ENCODE measurements at regions not wholly inside any gene's neighbourhood (a gene's known extent, or its start where the extent isn't known, plus 50 kb on each side); places are given as distances from the start of the nearest gene placed in this dataset.

GRCh38 chrX:139209342-139209741, 321.2 kb upstream of the F9 start:
- no peak overlapping the region for H3K4me2 ChIP-seq (ENCODE audit: insufficient read depth, insufficient read length, low read length)
- no peak overlapping the region for H3K56ac ChIP-seq (ENCODE audit: insufficient read length, low read depth, low read length)
- H4K5ac ChIP-seq (ENCODE audit: insufficient read length, low read depth, low read length), result no peak overlapping the region
- no peak overlapping the region for H2BK15ac ChIP-seq (ENCODE audit: low read depth, low read length)
- H3T11ph ChIP-seq (ENCODE audit: low read length), result no peak overlapping the region
- no peak overlapping the region for H3K27ac ChIP-seq (ENCODE audit: insufficient read length, low read depth, low read length)
- DNase-seq, result no peak
- H3K14ac ChIP-seq (ENCODE audit: insufficient read depth, low read length), result no peak overlapping the region
- no peaks in the 10 kb centered on the region for H4K20me1 ChIP-seq (ENCODE audit: control insufficient read depth, insufficient read depth, insufficient read length)
- H3K23ac ChIP-seq (ENCODE audit: insufficient read length, low read depth, low read length), result no peak overlapping the region
- TF ChIP-seq CTCF (conservative IDR thresholded peaks at IDR 0.05), result no peak
- Mint-ChIP-seq H3K4me3 (no peak overlapping the region), H3K27ac (no peak overlapping the region), H3K9me3 (no peaks in the 10 kb centered on the region; a peak in 1 of 5 replicates), H3K4me1 (peaks cover 41 to 44% of the 10 kb centered on the region in 2 experiments), H3K27me3 (ENCODE audit: low read depth) (peaks cover 80% of the 10 kb centered on the region), H3K36me3 (ENCODE audit: insufficient read depth in 1 of 3, low read depth in 3 of 3) (no peaks in the 10 kb centered on the region)
- no peak overlapping the region for H3K18ac ChIP-seq (ENCODE audit: insufficient read length, low read depth, low read length)
- H3K4me1 ChIP-seq (ENCODE audit: insufficient read depth, low read length), result no peaks in the 10 kb centered on the region; the same call in 1 of the 2 replicates
- no peak overlapping the region for H3K4ac ChIP-seq (ENCODE audit: low read depth, low read length)
- H2AK5ac ChIP-seq (ENCODE audit: insufficient read length, low read length), result no peak overlapping the region
- no peak overlapping the region for H4K8ac ChIP-seq (replicated peaks; ENCODE audit: insufficient read length, low read depth, low read length)
- no CpG with 5 or more reads among the region's 5 CpGs for WGBS (ENCODE audit: extremely low coverage, insufficient read length, low lambda C conversion rate)
- no peaks in the 10 kb centered on the region for H3K9me3 ChIP-seq (ENCODE audit: control insufficient read depth, low read depth, low read length)
- no peak overlapping the region for H2BK12ac ChIP-seq (ENCODE audit: insufficient read length, low read depth, low read length)
- H4K91ac ChIP-seq (ENCODE audit: insufficient read length, low read depth, low read length), result no peak overlapping the region
- H2BK120ac ChIP-seq (ENCODE audit: low read depth, low read length, poor library complexity, severe bottlenecking), result no peak overlapping the region
- H3K79me1 ChIP-seq (ENCODE audit: insufficient read depth, low read depth, low read length, poor library complexity, severe bottlenecking), result no peaks in the 10 kb centered on the region
- no peak overlapping the region for H2BK20ac ChIP-seq (ENCODE audit: low read depth, low read length, poor library complexity, severe bottlenecking)
- peaks cover 8% of the 10 kb centered on the region for H3K23me2 ChIP-seq (ENCODE audit: insufficient read length, low read depth, low read length, poor library complexity, severe bottlenecking)
- peaks cover 22% of the 10 kb centered on the region; the same call in 1 of the 2 replicates for H3K27me3 ChIP-seq (ENCODE audit: insufficient read depth, low read length)
- H3K79me2 ChIP-seq (ENCODE audit: insufficient read depth, low read length), result no peaks in the 10 kb centered on the region
- no peak overlapping the region for H3K9ac ChIP-seq (ENCODE audit: extremely low read depth, insufficient read length, low read length)
- no peak overlapping the region for H2BK5ac ChIP-seq (ENCODE audit: insufficient read length, low read length)
- no peak overlapping the region for H2AFZ ChIP-seq (ENCODE audit: low read length)
